RWPE2 (cell line): ENCODE measurements at regions not wholly inside any gene's neighbourhood (a gene's known extent, or its start where the extent isn't known, plus 50 kb on each side); places are given as distances from the start of the nearest gene placed in this dataset.

Experiments used
- ATAC-seq: fragments of 200-7000 bp; cut with Tn5 transposase; 3 replicates; pipeline ENCODE4 v1.9.1; 2021; ENCODE audit warnings: low read depth
- DNase-seq: peaks from one replicate; pipeline ENCODE4 v3.0.0-alpha.2; 2020; ENCODE audit warnings: low spot score
- H3K27ac ChIP-seq: fragments of 450-650 bp; 2 replicates; pipeline ENCODE4 v1.5.1; 2017; ENCODE audit warnings: mild to moderate bottlenecking; ENCODE audit not compliant: poor library complexity, severe bottlenecking
- H3K27me3 ChIP-seq: fragments of 250-450 bp; sonication (Bioruptor Pico); 2 replicates; pipeline ENCODE4 v1.5.1; 2021; ENCODE audit warnings: mild to moderate bottlenecking, moderate library complexity; ENCODE audit not compliant: insufficient read depth, poor library complexity, severe bottlenecking
- H3K36me3 ChIP-seq: fragments of 250-450 bp; sonication (Bioruptor Pico); 2 replicates; pipeline ENCODE4 v1.5.1; 2020; ENCODE audit warnings: low read depth, mild to moderate bottlenecking, moderate library complexity
- H3K4me1 ChIP-seq: fragments of 250-450 bp; sonication (Bioruptor Pico); 2 replicates; pipeline ENCODE4 v1.5.1; 2021; ENCODE audit warnings: mild to moderate bottlenecking, moderate library complexity; ENCODE audit not compliant: insufficient read depth, poor library complexity, severe bottlenecking
- H3K4me3 ChIP-seq: fragments of 250-450 bp; sonication (Bioruptor Pico); 2 replicates; pipeline ENCODE4 v1.5.1; 2021; ENCODE audit warnings: mild to moderate bottlenecking, moderate library complexity; ENCODE audit not compliant: severe bottlenecking
- H3K9me3 ChIP-seq: fragments of 250-450 bp; sonication (Bioruptor Pico); 2 replicates; pipeline ENCODE4 v1.5.1; 2021; ENCODE audit warnings: mild to moderate bottlenecking, moderate library complexity; ENCODE audit not compliant: severe bottlenecking
- CTCF ChIP-seq: fragments of 450-650 bp; IDR thresholded peaks from one replicate; pipeline ENCODE4 v1.5.1; 2017; ENCODE audit warnings: mild to moderate bottlenecking, moderate library complexity; ENCODE audit not compliant: poor library complexity, severe bottlenecking

GRCh38 chr18:27771571-27771970, 405.4 kb downstream of the CDH2 start:
- DNase-seq (no peak), ATAC-seq (no peak)
- no peaks in the 10 kb centered on the region for H3K27me3 ChIP-seq
- no peaks in the 10 kb centered on the region for H3K36me3 ChIP-seq
- no peaks in the 10 kb centered on the region for H3K4me1 ChIP-seq
- no peak overlapping the region for H3K4me3 ChIP-seq
- TF ChIP-seq CTCF, result no peak
- H3K9me3 ChIP-seq, result no peaks in the 10 kb centered on the region
- H3K27ac ChIP-seq, result no peak overlapping the region

GRCh38 chr18:27769152-27769551, 407.8 kb downstream of the CDH2 start:
- no peak for ATAC-seq
- Histone ChIP-seq H3K27ac (no peak overlapping the region), H3K27me3 (no peaks in the 10 kb centered on the region), H3K36me3 (no peaks in the 10 kb centered on the region), H3K9me3 (no peaks in the 10 kb centered on the region), H3K4me1 (no peaks in the 10 kb centered on the region), H3K4me3 (no peak overlapping the region)
- TF ChIP-seq CTCF, result no peak
- DNase-seq, result no peak

- Histone ChIP-seq H3K27me3 (no peaks in the 10 kb centered on the region), H3K4me1 (peaks cover 4% of the 10 kb centered on the region), H3K36me3 (no peaks in the 10 kb centered on the region), H3K27ac (no peak overlapping the region), H3K9me3 (no peaks in the 10 kb centered on the region), H3K4me3 (no peak overlapping the region)
- DNase-seq, result no peak
- ATAC-seq, result no peak
- TF ChIP-seq CTCF, result no peak
Measured at GRCh38 chr18:27763936-27764335, 413.0 kb downstream of the CDH2 start.

- Histone ChIP-seq H3K4me3 (no peak overlapping the region), H3K4me1 (peaks cover 4% of the 10 kb centered on the region), H3K9me3 (no peaks in the 10 kb centered on the region), H3K27ac (no peak overlapping the region), H3K27me3 (no peaks in the 10 kb centered on the region), H3K36me3 (no peaks in the 10 kb centered on the region)
- DNase-seq, result no peak
- TF ChIP-seq CTCF, result no peak
- no peak for ATAC-seq
Measured at GRCh38 chr18:27763341-27763740, 413.6 kb downstream of the CDH2 start.

GRCh38 chr18:27762054-27762453, 414.9 kb downstream of the CDH2 start:
- no peak for TF ChIP-seq CTCF
- no peak for ATAC-seq

More at GRCh38 chr18:27762054-27762453, 414.9 kb downstream of the CDH2 start:
- no peak overlapping the region for H3K27ac ChIP-seq
- H3K9me3 ChIP-seq, result no peaks in the 10 kb centered on the region
- no peaks in the 10 kb centered on the region for H3K27me3 ChIP-seq
- no peak for DNase-seq
- H3K4me1 ChIP-seq, result peaks cover 4% of the 10 kb centered on the region
- H3K36me3 ChIP-seq, result no peaks in the 10 kb centered on the region
- no peak overlapping the region for H3K4me3 ChIP-seq
